ENCODE measurements at regions not wholly inside any gene's neighbourhood (a gene's known extent, or its start where the extent isn't known, plus 50 kb on each side); places are given as distances from the start of the nearest gene placed in this dataset.

GRCh38 chr12:124394462-124395128 lies 99.7 kb downstream of the RFLNA start:
- peaks cover 58 to 63% of the 10 kb centered on the region in 2 donors for H3K36me3 ChIP-seq (replicated peaks in 1 of 2; ENCODE audit: control insufficient read depth in 1 of 2, insufficient read depth in 2 of 2, low read length in 2 of 2)
- intact Hi-C loops (cut with micrococcal nuclease), result loop anchor here (5.0 to 10.0 kb wide), 4 partner anchors 58 to 290 kb away; partner anchors contain the start of gene NCOR2 (in 1 of the 2)
- H3K36me3 Mint-ChIP-seq, result peaks cover 53 to 61% of the 10 kb centered on the region in 2 donors

GRCh38 chr12:124393831-124394230 lies 98.9 kb downstream of the RFLNA start:
- intact Hi-C loops (cut with micrococcal nuclease), result loop anchor here (5.0 to 10.0 kb wide), 4 partner anchors 58 to 291 kb away; partner anchors contain the start of gene NCOR2 (in 1 of the 2)
- H3K4me3 Mint-ChIP-seq, result no peak overlapping the region
- no peak overlapping the region for H3K27ac ChIP-seq (ENCODE audit: low read depth in 1 of 2, low read length in 2 of 2)
- WGBS (ENCODE audit: insufficient coverage), result 98% methylated on average over 14 of the region's 15 CpGs
- H3K9ac ChIP-seq (ENCODE audit: insufficient read depth, low read length, poor library complexity, severe bottlenecking), result no peak overlapping the region
- H2AFZ ChIP-seq (ENCODE audit: insufficient read depth, low read depth, low read length, poor library complexity, severe bottlenecking), result no peak overlapping the region
- H3K4me2 ChIP-seq (replicated peaks; ENCODE audit: extremely low read depth, low read length, poor library complexity, severe bottlenecking), result no peak overlapping the region
- peaks cover 50 to 55% of the 10 kb centered on the region in 2 donors for H3K36me3 ChIP-seq (replicated peaks in 1 of 2; ENCODE audit: control insufficient read depth in 1 of 2, insufficient read depth in 2 of 2, low read length in 2 of 2)
- peaks cover 57 to 62% of the 10 kb centered on the region in 2 donors for H3K4me1 ChIP-seq (ENCODE audit: control insufficient read depth in 1 of 2, insufficient read depth in 2 of 2, low read length in 2 of 2)
- H3K36me3 Mint-ChIP-seq, result peaks cover 48 to 53% of the 10 kb centered on the region in 2 donors
- peak overlapping the region in 3 of 7 donors; percentile 15 to 64 (median 48) for H3K27ac Mint-ChIP-seq
- no peak overlapping the region for H3K4me3 ChIP-seq (replicated peaks in 1 of 3; ENCODE audit: low read depth in 2 of 3, low read length in 3 of 3)
- H3K9me3 Mint-ChIP-seq, result no peaks in the 10 kb centered on the region
- peaks cover 56% of the 10 kb centered on the region for H3K4me1 Mint-ChIP-seq
- H3K27me3 Mint-ChIP-seq (ENCODE audit: low read depth in 3 of 3), result peaks cover 0 to 2% (median 2%) of the 10 kb centered on the region in 3 donors
- H4K20me1 ChIP-seq (ENCODE audit: insufficient read depth, low read length), result peaks cover 63% of the 10 kb centered on the region
- no peaks in the 10 kb centered on the region for H3K27me3 ChIP-seq (ENCODE audit: control insufficient read depth in 2 of 2, insufficient read depth in 2 of 2, low read length in 2 of 2)
- no peak for DNase-seq
- H3K79me2 ChIP-seq (ENCODE audit: insufficient read depth, low read length), result peaks cover 9% of the 10 kb centered on the region
- no peaks in the 10 kb centered on the region for H3K9me3 ChIP-seq (replicated peaks in 1 of 2; ENCODE audit: control insufficient read depth in 1 of 2, insufficient read depth in 1 of 2, low read length in 2 of 2)
- TF ChIP-seq CTCF (IDR thresholded peaks at IDR 0.05), result no peak

More at GRCh38 chr12:124394462-124395128, 99.7 kb downstream of the RFLNA start:
- WGBS (ENCODE audit: insufficient coverage), result 87% methylated on average over 6 of the region's 6 CpGs
- Histone ChIP-seq H3K9me3 (replicated peaks in 1 of 2; ENCODE audit: control insufficient read depth in 1 of 2, insufficient read depth in 1 of 2, low read length in 2 of 2) (no peaks in the 10 kb centered on the region), H3K9ac (ENCODE audit: insufficient read depth, low read length, poor library complexity, severe bottlenecking) (no peak overlapping the region), H3K4me3 (replicated peaks in 1 of 3; ENCODE audit: low read depth in 2 of 3, low read length in 3 of 3) (no peak overlapping the region), H3K4me2 (replicated peaks; ENCODE audit: extremely low read depth, low read length, poor library complexity, severe bottlenecking) (no peak overlapping the region), H3K79me2 (ENCODE audit: insufficient read depth, low read length) (peaks cover 13% of the 10 kb centered on the region), H3K27me3 (ENCODE audit: control insufficient read depth in 2 of 2, insufficient read depth in 2 of 2, low read length in 2 of 2) (no peaks in the 10 kb centered on the region), H2AFZ (ENCODE audit: insufficient read depth, low read depth, low read length, poor library complexity, severe bottlenecking) (no peak overlapping the region), H3K27ac (ENCODE audit: low read depth in 1 of 2, low read length in 2 of 2) (no peak overlapping the region), H3K4me1 (ENCODE audit: control insufficient read depth in 1 of 2, insufficient read depth in 2 of 2, low read length in 2 of 2) (peaks cover 49 to 54% of the 10 kb centered on the region in 2 donors), H4K20me1 (ENCODE audit: insufficient read depth, low read length) (peaks cover 71% of the 10 kb centered on the region)
- Mint-ChIP-seq H3K4me1 (peaks cover 52% of the 10 kb centered on the region), H3K4me3 (no peak overlapping the region), H3K9me3 (peaks cover 0 to 2% (median 0%) of the 10 kb centered on the region in 7 donors), H3K27ac (no peak overlapping the region), H3K27me3 (ENCODE audit: low read depth in 3 of 3) (peaks cover 0 to 2% (median 2%) of the 10 kb centered on the region in 3 donors)
- TF ChIP-seq CTCF (IDR thresholded peaks at IDR 0.05), result no peak
- DNase-seq, result no peak
